Endothelial cell of umbilical vein (primary cell): ENCODE measurements at regions not wholly inside any gene's neighbourhood (a gene's known extent, or its start where the extent isn't known, plus 50 kb on each side); places are given as distances from the start of the nearest gene placed in this dataset.

Source experiments
- BruUV-seq: library from RNA; stranded (reverse); fragments of 400-500 nt; replicated peaks from 2 replicates; lab custom pipeline; 2021; lab: Mats Ljungman, UMichigan
- CTCF ChIA-PET: fragments of 300-600, 350-600 bp; sonication (Branson Sonifier 250); formaldehyde crosslinking; loops from one replicate; lab custom pipeline; 2021; ENCODE audit warnings: antibody characterized with exemption, inconsistent platforms; lab: Charles Lee
- POLR2A ChIA-PET: fragments of 300-600, 350-600 bp; sonication (Branson Sonifier 250); formaldehyde crosslinking; loops from one replicate; lab custom pipeline; 2021; ENCODE audit warnings: antibody characterized with exemption, inconsistent platforms; lab: Charles Lee
- DNase-seq: peaks from one replicate; pipeline ENCODE4 v3.0.0-alpha.2; 2011; ENCODE audit warnings: low read depth, low spot score
- FAIRE-seq: peaks from 2 replicates; lab custom pipeline; 2011; peaks lifted over from hg19 to GRCh38; lab: Jason Lieb, UNC
- H2AFZ ChIP-seq: 2 replicates; pipeline ENCODE4 v1.6.0; 2012; ENCODE audit warnings: low read depth, low read length, control low read depth, inconsistent platforms
- H3K27ac ChIP-seq: 2 replicates; pipeline ENCODE4 v1.5.1; 2011; ENCODE audit warnings: low read depth, mild to moderate bottlenecking, control low read depth, low read length, moderate library complexity; ENCODE audit not compliant: insufficient read depth
- H3K27me3 ChIP-seq, 2 experiments: 2 replicates each; pipeline versions ENCODE4 v1.6.0 to v1.6.1; 2011; ENCODE audit warnings: low read length in 2 of 2, mixed read lengths in 1 of 2; ENCODE audit not compliant: control insufficient read depth in 2 of 2, insufficient read depth in 2 of 2
- H3K36me3 ChIP-seq, 2 experiments: 2 replicates in 1 of 2; 3 replicates in 1 of 2; pipeline ENCODE4 v1.5.1; 2011; ENCODE audit warnings: low read length in 2 of 2, mild to moderate bottlenecking in 1 of 2, moderate library complexity in 1 of 2; ENCODE audit not compliant: control insufficient read depth in 2 of 2, insufficient read depth in 2 of 2; ENCODE audit errors: extremely low read depth in 1 of 2
- H3K4me1 ChIP-seq: 3 replicates; pipeline ENCODE4 v1.5.1; 2011; ENCODE audit warnings: mild to moderate bottlenecking, low read length; ENCODE audit not compliant: control insufficient read depth, insufficient read depth; ENCODE audit errors: extremely low read depth
- H3K4me2 ChIP-seq: 2 replicates; pipeline ENCODE4 v1.6.1; 2011; ENCODE audit warnings: low read length, control low read depth, mixed read lengths; ENCODE audit not compliant: insufficient read depth
- H3K4me3 ChIP-seq, 3 experiments: fragments of 200-600 bp in 1 of 3; sonication (generic), shearing (Covaris generic) in 1 of 3; replicated peaks in 1 of 3; 2 replicates each; pipeline ENCODE4 v1.5.1; 2011 to 2016; ENCODE audit warnings: control low read depth in 3 of 3, low read length in 3 of 3, mild to moderate bottlenecking in 2 of 3, inconsistent platforms in 1 of 3, low read depth in 1 of 3, moderate library complexity in 1 of 3; ENCODE audit not compliant: insufficient read depth in 1 of 3
- H3K79me2 ChIP-seq: 2 replicates; pipeline ENCODE4 v1.6.0; 2012; ENCODE audit warnings: low read length, inconsistent platforms; ENCODE audit not compliant: control insufficient read depth, insufficient read depth
- H3K9ac ChIP-seq: replicated peaks from 2 replicates; pipeline ENCODE3; 2011; ENCODE audit warnings: low read length, control low read depth; ENCODE audit not compliant: insufficient read depth; ENCODE audit errors: extremely low read depth
- H3K9me1 ChIP-seq: replicated peaks from 3 replicates; pipeline ENCODE4 v1.6.0; 2011; ENCODE audit warnings: mild to moderate bottlenecking, low read length; ENCODE audit not compliant: control insufficient read depth, insufficient read depth; ENCODE audit errors: extremely low read depth
- H3K9me3 ChIP-seq: replicated peaks from 2 replicates; pipeline ENCODE4 v1.5.1; 2012; ENCODE audit warnings: low read length, inconsistent platforms; ENCODE audit not compliant: control insufficient read depth, insufficient read depth
- H4K20me1 ChIP-seq: replicated peaks from 2 replicates; pipeline ENCODE3; 2011; ENCODE audit warnings: mild to moderate bottlenecking, low read length; ENCODE audit not compliant: control insufficient read depth, insufficient read depth; ENCODE audit errors: extremely low read depth
- CTCF ChIP-seq, 2 donors: IDR thresholded peaks; 1 replicate in 1 of 2; 2 replicates in 1 of 2; pipeline ENCODE4 v1.5.1; 2011; ENCODE audit warnings: low read length in 2 of 2, mild to moderate bottlenecking in 2 of 2, moderate library complexity in 2 of 2, control low read depth in 1 of 2, inconsistent platforms in 1 of 2, low read depth in 1 of 2; ENCODE audit not compliant: insufficient read depth in 1 of 2; ENCODE audit errors: extremely low read depth in 1 of 2
- EZH2 ChIP-seq: IDR thresholded peaks from 2 replicates; pipeline ENCODE4 v1.6.1; 2012; ENCODE audit warnings: borderline replicate concordance, low read depth, mild to moderate bottlenecking, moderate library complexity, low read length, inconsistent platforms; ENCODE audit not compliant: severe bottlenecking
- FOS ChIP-seq: IDR thresholded peaks from 2 replicates; pipeline ENCODE4 v1.6.1; 2011; ENCODE audit warnings: mild to moderate bottlenecking, low read length, moderate library complexity, borderline replicate concordance; ENCODE audit not compliant: insufficient read depth
- GATA2 ChIP-seq: IDR thresholded peaks from 2 replicates; pipeline ENCODE4 v1.7.0; 2011; ENCODE audit warnings: low read depth, mild to moderate bottlenecking, moderate library complexity, mixed read lengths, low read length; ENCODE audit not compliant: insufficient read length, insufficient read depth
- JUN ChIP-seq: IDR thresholded peaks from 2 replicates; pipeline ENCODE4 v1.6.1; 2011; ENCODE audit warnings: borderline replicate concordance, low read depth; ENCODE audit not compliant: insufficient read length, insufficient read depth
- MAX ChIP-seq: IDR thresholded peaks from 2 replicates; pipeline ENCODE4 v1.6.1; 2011; ENCODE audit not compliant: insufficient read depth, insufficient read length
- MYC ChIP-seq: IDR thresholded peaks from one replicate; pipeline ENCODE4 v1.6.1; 2011; ENCODE audit warnings: mild to moderate bottlenecking, low read depth, low read length
- POLR2A ChIP-seq: IDR thresholded peaks from 2 replicates; pipeline ENCODE4 v1.6.1; 2012; ENCODE audit warnings: low read depth, mild to moderate bottlenecking, control low read depth, low read length
- POLR2AphosphoS5 ChIP-seq: IDR thresholded peaks from 2 replicates; pipeline ENCODE4 v1.6.1; 2012; ENCODE audit warnings: low read depth, mild to moderate bottlenecking, control low read depth, low read length, moderate library complexity; ENCODE audit not compliant: insufficient read depth
- dilution Hi-C: fragments of 300-500 bp; cut with MboI; formaldehyde crosslinking; loops from one replicate; pipeline ENCODE4 v1.15.0; 2019; ENCODE audit warnings: low sequenced_read_pairs; ENCODE audit not compliant: extremely low pct_ligation_motif_present
- intact Hi-C: fragments of 100-400 bp; cut with micrococcal nuclease; formaldehyde crosslinking; loops from one replicate; pipeline ENCODE4 v1.10.0; 2022

GRCh38 chr12:19608039-19608438 is 168.7 kb downstream of the AEBP2 start:
- no peaks in the 10 kb centered on the region for H4K20me1 ChIP-seq
- no peaks in the 10 kb centered on the region for H3K36me3 ChIP-seq
- BruUV-seq, result no TSS peak
- POLR2A ChIA-PET, result no interaction called here
- no peak overlapping the region for H3K9ac ChIP-seq
- CTCF ChIA-PET, result interaction anchor here (0.6 to 1.3 kb wide), 2 partner anchors 13 to 187 kb away, joined by 3 to 4 read pairs; no protein-coding TSS in a partner anchor
- DNase-seq (no peak), FAIRE-seq (no peak)
- no peak overlapping the region for H3K4me2 ChIP-seq
- dilution Hi-C loops (no loop called here), intact Hi-C loops (no loop called here)
- H2AFZ ChIP-seq, result no peak overlapping the region
- no peaks in the 10 kb centered on the region for H3K9me1 ChIP-seq
- no peaks in the 10 kb centered on the region for H3K27me3 ChIP-seq
- no peak overlapping the region for H3K27ac ChIP-seq
- H3K4me3 ChIP-seq, result no peak overlapping the region
- no peaks in the 10 kb centered on the region for H3K79me2 ChIP-seq
- peaks cover under 1% of the 10 kb centered on the region for H3K4me1 ChIP-seq
- H3K9me3 ChIP-seq, result no peaks in the 10 kb centered on the region
- no peak for TF ChIP-seq EZH2
- no peak for TF ChIP-seq MYC

- intact Hi-C loops, result no loop called here
- H3K4me1 ChIP-seq, result peaks cover 6% of the 10 kb centered on the region
- no peaks in the 10 kb centered on the region for H3K9me1 ChIP-seq
- H3K36me3 ChIP-seq, result no peaks in the 10 kb centered on the region
- no peaks in the 10 kb centered on the region for H3K27me3 ChIP-seq
- no peak overlapping the region for H3K4me2 ChIP-seq
- ChIA-PET CTCF (interaction anchor here (0.9 to 2.3 kb wide), 4 partner anchors 18 to 106 kb away, joined by 3 to 6 read pairs (median 4); no protein-coding TSS in a partner anchor), POLR2A (no interaction called here)
- TF ChIP-seq EZH2 (no peak), FOS (no peak), MYC (no peak), POLR2A (no peak), GATA2 (no peak), CTCF (IDR thresholded peaks at IDR 0.05; ENCODE audit: extremely low read depth in 1 of 2, insufficient read depth in 1 of 2, low read depth in 1 of 2, low read length in 2 of 2) (no peak), POLR2AphosphoS5 (no peak), MAX (no peak), JUN (no peak)
- no peak overlapping the region for H3K27ac ChIP-seq
- H3K4me3 ChIP-seq, result no peak overlapping the region
- DNase-seq (peak; percentile 31), FAIRE-seq (peak; percentile 46)
- BruUV-seq, result no TSS peak
- dilution Hi-C loops, result no loop called here
- H2AFZ ChIP-seq, result no peak overlapping the region
- H4K20me1 ChIP-seq, result no peaks in the 10 kb centered on the region
- no peaks in the 10 kb centered on the region for H3K9me3 ChIP-seq
- H3K9ac ChIP-seq, result no peak overlapping the region
- no peaks in the 10 kb centered on the region for H3K79me2 ChIP-seq
Observed at GRCh38 chr12:19613051-19613535, 173.8 kb downstream of the AEBP2 start.
